IMR-90 (cell line): ENCODE measurements at regions not wholly inside any gene's neighbourhood (a gene's known extent, or its start where the extent isn't known, plus 50 kb on each side); places are given as distances from the start of the nearest gene placed in this dataset.

Source experiments
- ATAC-seq: fragments of 200-7000 bp; cut with Tn5 transposase; 2 replicates; pipeline ENCODE4 v1.9.1; 2020; ENCODE audit warnings: low read depth, mild to moderate bottlenecking, moderate library complexity
- BruUV-seq: library from RNA; stranded (reverse); fragments of 400-500 nt; replicated peaks from 2 replicates; lab custom pipeline; 2021; lab: Mats Ljungman, UMichigan
- CTCF ChIA-PET: fragments of 300-600 bp; formaldehyde crosslinking; extraction: SDS; loops from one replicate; lab custom pipeline; 2021; ENCODE audit warnings: antibody characterized with exemption; lab: Yijun Ruan, JAX
- POLR2A ChIA-PET: fragments of 300-600 bp; sonication (Branson Sonifier 250); formaldehyde crosslinking; loops from one replicate; lab custom pipeline; 2022; ENCODE audit warnings: antibody characterized with exemption; ENCODE audit not compliant: unreplicated experiment; lab: Charles Lee
- DNase-seq: peaks from one replicate; pipeline ENCODE4 v3.0.0; 2013
- H2AFZ ChIP-seq: replicated peaks from 2 replicates; pipeline ENCODE3; 2013; ENCODE audit warnings: low read length, mild to moderate bottlenecking; ENCODE audit not compliant: poor library complexity
- H2AK5ac ChIP-seq: 2 replicates; pipeline ENCODE4 v1.6.1; 2013; ENCODE audit warnings: low read depth, low read length, inconsistent platforms
- H2AK9ac ChIP-seq: replicated peaks from 2 replicates; pipeline ENCODE3; 2013; ENCODE audit warnings: mild to moderate bottlenecking, low read depth, low read length, moderate library complexity; ENCODE audit not compliant: poor library complexity
- H2BK120ac ChIP-seq: 2 replicates; pipeline ENCODE4 v1.6.1; 2013; ENCODE audit warnings: low read depth, low read length, inconsistent platforms
- H2BK15ac ChIP-seq: 3 replicates; pipeline ENCODE4 v1.6.1; 2013; ENCODE audit warnings: low read depth, low read length, inconsistent platforms
- H2BK20ac ChIP-seq: 2 replicates; pipeline ENCODE4 v1.6.1; 2013; ENCODE audit warnings: low read depth, mild to moderate bottlenecking, inconsistent platforms, low read length, moderate library complexity
- H2BK5ac ChIP-seq: 2 replicates; pipeline ENCODE4 v1.6.1; 2013; ENCODE audit warnings: mild to moderate bottlenecking, low read depth, low read length, inconsistent platforms; ENCODE audit not compliant: poor library complexity, severe bottlenecking
- H3K14ac ChIP-seq: replicated peaks from 2 replicates; pipeline ENCODE4 v1.6.1; 2013; ENCODE audit warnings: low read depth, low read length, inconsistent platforms
- H3K18ac ChIP-seq: 2 replicates; pipeline ENCODE4 v1.6.1; 2013; ENCODE audit warnings: low read depth, low read length, control low read depth
- H3K23ac ChIP-seq: 2 replicates; pipeline ENCODE4 v1.6.1; 2013; ENCODE audit warnings: low read depth, low read length, inconsistent platforms
- H3K27ac ChIP-seq: 2 replicates; pipeline ENCODE4 v1.5.1; 2013; ENCODE audit warnings: mild to moderate bottlenecking, control low read depth, low read length; ENCODE audit not compliant: insufficient read depth
- H3K27me3 ChIP-seq: 2 replicates; pipeline ENCODE4 v1.6.1; 2013; ENCODE audit warnings: low read length; ENCODE audit not compliant: control insufficient read depth, insufficient read depth
- H3K36me3 ChIP-seq: 2 replicates; pipeline ENCODE4 v1.6.1; 2013; ENCODE audit warnings: low read length, mixed read lengths; ENCODE audit not compliant: control insufficient read depth, insufficient read depth
- H3K4ac ChIP-seq: 2 replicates; pipeline ENCODE4 v1.6.1; 2013; ENCODE audit warnings: low read depth, low read length, inconsistent platforms
- H3K4me1 ChIP-seq: 2 replicates; pipeline ENCODE4 v1.6.1; 2013; ENCODE audit warnings: low read length, mixed read lengths; ENCODE audit not compliant: control insufficient read depth, insufficient read depth
- H3K4me2 ChIP-seq: 2 replicates; pipeline ENCODE4 v1.6.1; 2013; ENCODE audit warnings: low read depth, mild to moderate bottlenecking, control low read depth, low read length, moderate library complexity
- H3K4me3 ChIP-seq: 2 replicates; pipeline ENCODE4 v1.5.1; 2013; ENCODE audit warnings: low read depth, mild to moderate bottlenecking, control low read depth, low read length, moderate library complexity; ENCODE audit not compliant: insufficient read depth
- H3K56ac ChIP-seq: 2 replicates; pipeline ENCODE4 v1.6.1; 2013; ENCODE audit warnings: low read length, inconsistent platforms; ENCODE audit not compliant: insufficient read depth; ENCODE audit errors: extremely low read depth
- H3K79me1 ChIP-seq, 2 experiments: 2 replicates each; pipeline ENCODE4 v1.6.1; 2013; ENCODE audit warnings: low read length in 2 of 2, inconsistent platforms in 1 of 2, low read depth in 1 of 2
- H3K9ac ChIP-seq: 2 replicates; pipeline ENCODE4 v1.6.1; 2013; ENCODE audit warnings: low read depth, low read length, control low read depth
- H3K9me1 ChIP-seq: 2 replicates; pipeline ENCODE4 v1.6.1; 2013; ENCODE audit warnings: low read length, inconsistent platforms; ENCODE audit not compliant: insufficient read depth
- H3K9me3 ChIP-seq: 2 replicates; pipeline ENCODE4 v1.6.1; 2013; ENCODE audit warnings: low read length; ENCODE audit not compliant: control insufficient read depth, insufficient read depth
- H4K20me1 ChIP-seq: 2 replicates; pipeline ENCODE4 v1.6.1; 2013; ENCODE audit warnings: low read length, inconsistent platforms; ENCODE audit not compliant: insufficient read depth
- H4K5ac ChIP-seq: 2 replicates; pipeline ENCODE4 v1.6.1; 2013; ENCODE audit warnings: mild to moderate bottlenecking, low read depth, low read length, control low read depth
- H4K8ac ChIP-seq, 2 experiments: 2 replicates each; pipeline ENCODE4 v1.6.1; 2013; ENCODE audit warnings: low read depth in 2 of 2, low read length in 2 of 2, control low read depth in 1 of 2, inconsistent platforms in 1 of 2
- H4K91ac ChIP-seq: 2 replicates; pipeline ENCODE4 v1.6.1; 2013; ENCODE audit warnings: low read depth, low read length, inconsistent platforms; ENCODE audit not compliant: insufficient read depth
- CHD1 ChIP-seq: IDR thresholded peaks from 2 replicates; pipeline ENCODE4 v1.6.1; 2012; ENCODE audit warnings: low read depth, low read length, improper control_type of control experiment
- ELK1 ChIP-seq: fragments of 150-350 bp; IDR thresholded peaks from 2 replicates; pipeline ENCODE4 v1.6.1; 2016; ENCODE audit warnings: low read depth, mild to moderate bottlenecking, low read length, moderate library complexity, borderline replicate concordance
- MAZ ChIP-seq: IDR thresholded peaks from 2 replicates; pipeline ENCODE4 v1.6.1; 2012; ENCODE audit warnings: low read depth, mild to moderate bottlenecking, low read length, improper control_type of control experiment, moderate library complexity, borderline replicate concordance
- WGBS, 2 experiments: methylation state at CpG; one replicate each; pipeline versions ENCODE4 v1.1.5 to v1.1.7; 2013; ENCODE audit warnings: missing lambda C conversion rate in 2 of 2; ENCODE audit not compliant: insufficient read length in 1 of 2; ENCODE audit errors: extremely low coverage in 2 of 2; 5-methylcytosine and 5-hydroxymethylcytosine counted together
- dilution Hi-C: fragments of 300-500 bp; cut with HindIII; formaldehyde crosslinking; loops from one replicate; pipeline ENCODE4 v1.14.3; 2018; ENCODE audit warnings: low sequenced_read_pairs; ENCODE audit not compliant: unreplicated experiment
- in situ Hi-C: fragments of 300-500 bp; cut with MboI; formaldehyde crosslinking; loops from 3 replicates; pipeline ENCODE4 v1.14.3; 2019; ENCODE audit warnings: low sequenced_read_pairs, inconsistent platforms, mixed read lengths
- intact Hi-C: fragments of 100-400 bp; cut with micrococcal nuclease; formaldehyde crosslinking; loops from 2 replicates; pipeline ENCODE4 v1.10.0; 2022

DNA sequence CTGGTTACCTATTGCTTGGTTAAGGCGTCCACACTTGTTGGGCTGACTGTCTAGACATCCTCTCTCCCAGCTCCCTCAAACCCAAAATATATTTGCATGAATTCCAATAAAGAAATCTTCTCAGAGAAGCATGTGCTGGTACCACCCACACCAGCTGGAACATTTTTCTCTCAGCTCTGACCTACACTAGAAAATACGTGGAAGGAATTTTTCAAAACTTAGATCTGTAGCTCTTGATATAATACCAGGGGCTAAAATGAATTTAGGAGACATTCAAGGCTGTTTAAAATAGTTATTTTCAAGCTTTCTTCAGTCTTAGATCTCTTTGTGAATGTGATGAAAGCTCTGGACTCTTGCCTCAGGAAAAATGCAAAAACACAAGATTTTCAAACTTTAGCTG lies 590.4 kb downstream of the PDCD6IP start:
- Histone ChIP-seq H3K4me1 (no peaks in the 10 kb centered on the region), H2BK120ac (no peak overlapping the region), H2AK9ac (no peak overlapping the region), H4K5ac (no peak overlapping the region), H3K56ac (no peak overlapping the region), H3K4me3 (no peak overlapping the region), H4K91ac (no peak overlapping the region), H3K14ac (no peak overlapping the region), H3K4me2 (no peak overlapping the region), H2BK20ac (no peak overlapping the region), H2AK5ac (no peak overlapping the region), H4K8ac (no peak overlapping the region), H3K9me3 (peaks cover 3% of the 10 kb centered on the region), H3K9ac (no peak overlapping the region), H3K79me1 (no peaks in the 10 kb centered on the region), H2AFZ (no peak overlapping the region), H3K36me3 (no peaks in the 10 kb centered on the region), H3K18ac (no peak overlapping the region), H4K20me1 (no peaks in the 10 kb centered on the region), H3K27ac (no peak overlapping the region), H3K9me1 (no peaks in the 10 kb centered on the region), H2BK5ac (no peak overlapping the region), H3K23ac (no peak overlapping the region), H3K4ac (no peak overlapping the region), H2BK15ac (no peak overlapping the region), H3K27me3 (no peaks in the 10 kb centered on the region)
- POLR2A ChIA-PET = no interaction called here
- DNase-seq (no peak), ATAC-seq (no peak)
- in situ Hi-C loops = no loop called here
- CTCF ChIA-PET = no interaction called here
- intact Hi-C loops = no loop called here
- no TSS peak for BruUV-seq
- no CpG with 5 or more reads among the region's 2 CpGs for WGBS, 2 experiments
- dilution Hi-C loops = no loop called here
- TF ChIP-seq MAZ = no peak
- TF ChIP-seq CHD1 = no peak
- no peak for TF ChIP-seq ELK1
